ENCODE measurements at regions not wholly inside any gene's neighbourhood (a gene's known extent, or its start where the extent isn't known, plus 50 kb on each side); places are given as distances from the start of the nearest gene placed in this dataset.

DNA sequence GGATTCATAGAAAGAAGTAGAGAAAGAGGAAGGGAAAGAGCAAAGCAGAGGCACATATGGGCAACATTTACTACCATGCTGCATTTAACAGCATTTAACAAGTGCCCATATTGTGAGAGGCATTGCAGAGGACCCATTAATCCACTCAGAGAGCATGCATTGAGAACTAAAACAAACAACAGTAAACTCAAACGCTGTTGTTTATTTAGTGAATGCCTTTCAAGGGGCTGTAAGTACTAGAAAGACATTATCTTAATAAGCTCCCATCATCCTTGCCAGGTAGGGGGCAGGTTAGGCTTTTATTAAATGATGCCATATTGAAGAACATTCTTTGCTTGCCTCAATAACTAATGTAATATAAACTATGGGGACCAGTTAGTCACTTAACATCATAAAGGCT is 254.3 kb upstream of the DAB1 start:
- Histone ChIP-seq H3K9me3 (replicated peaks in 1 of 2; ENCODE audit: control insufficient read depth in 1 of 2, insufficient read depth in 1 of 2, low read length in 2 of 2) (peaks cover 0 to 9% of the 10 kb centered on the region in 2 donors), H2AFZ (ENCODE audit: insufficient read depth, low read depth, low read length, poor library complexity, severe bottlenecking) (no peak overlapping the region), H3K4me3 (replicated peaks in 1 of 3; ENCODE audit: low read depth in 2 of 3, low read length in 3 of 3) (no peak overlapping the region), H3K27ac (ENCODE audit: low read depth in 1 of 2, low read length in 2 of 2) (no peak overlapping the region), H4K20me1 (ENCODE audit: insufficient read depth, low read length) (no peaks in the 10 kb centered on the region), H3K4me2 (replicated peaks; ENCODE audit: extremely low read depth, low read length, poor library complexity, severe bottlenecking) (no peak overlapping the region), H3K27me3 (ENCODE audit: control insufficient read depth in 2 of 2, insufficient read depth in 2 of 2, low read length in 2 of 2) (no peaks in the 10 kb centered on the region), H3K36me3 (replicated peaks in 1 of 2; ENCODE audit: control insufficient read depth in 1 of 2, insufficient read depth in 2 of 2, low read length in 2 of 2) (no peaks in the 10 kb centered on the region), H3K4me1 (ENCODE audit: control insufficient read depth in 1 of 2, insufficient read depth in 2 of 2, low read length in 2 of 2) (no peaks in the 10 kb centered on the region), H3K9ac (ENCODE audit: insufficient read depth, low read length, poor library complexity, severe bottlenecking) (no peak overlapping the region), H3K79me2 (ENCODE audit: insufficient read depth, low read length) (no peaks in the 10 kb centered on the region)
- no peak for TF ChIP-seq CTCF (IDR thresholded peaks at IDR 0.05)
- WGBS (ENCODE audit: insufficient coverage), result no CpG with 5 or more reads among the region's 1 CpG
- no peak overlapping the region for H3K4me3 Mint-ChIP-seq
- H3K4me1 Mint-ChIP-seq, result no peaks in the 10 kb centered on the region
- H3K27me3 Mint-ChIP-seq (ENCODE audit: low read depth in 3 of 3), result no peaks in the 10 kb centered on the region
- H3K9me3 Mint-ChIP-seq, result peaks cover 0 to 7% (median 4%) of the 10 kb centered on the region in 7 donors
- no peak for DNase-seq
- intact Hi-C loops (cut with micrococcal nuclease), result no loop called here
- no peaks in the 10 kb centered on the region for H3K36me3 Mint-ChIP-seq
- H3K27ac Mint-ChIP-seq, result no peak overlapping the region

- no peaks in the 10 kb centered on the region for H3K27me3 Mint-ChIP-seq (ENCODE audit: low read depth in 3 of 3)
- no peaks in the 10 kb centered on the region for H3K36me3 ChIP-seq (replicated peaks in 1 of 2; ENCODE audit: control insufficient read depth in 1 of 2, insufficient read depth in 2 of 2, low read length in 2 of 2)
- TF ChIP-seq CTCF (IDR thresholded peaks at IDR 0.05), result no peak
Observed at GRCh38 chr1:57675776-57676175, 251.9 kb upstream of the DAB1 start.

More at GRCh38 chr1:57675776-57676175, 251.9 kb upstream of the DAB1 start:
- no peak overlapping the region for H3K27ac ChIP-seq (ENCODE audit: low read depth in 1 of 2, low read length in 2 of 2)
- Mint-ChIP-seq H3K4me1 (no peaks in the 10 kb centered on the region), H3K9me3 (peaks cover 0 to 5% (median 4%) of the 10 kb centered on the region in 7 donors), H3K36me3 (no peaks in the 10 kb centered on the region), H3K4me3 (no peak overlapping the region), H3K27ac (no peak overlapping the region)
- no peaks in the 10 kb centered on the region for H3K79me2 ChIP-seq (ENCODE audit: insufficient read depth, low read length)
- no peak overlapping the region for H2AFZ ChIP-seq (ENCODE audit: insufficient read depth, low read depth, low read length, poor library complexity, severe bottlenecking)
- intact Hi-C loops (cut with micrococcal nuclease), result no loop called here
- H3K9ac ChIP-seq (ENCODE audit: insufficient read depth, low read length, poor library complexity, severe bottlenecking), result no peak overlapping the region
- H3K4me2 ChIP-seq (replicated peaks; ENCODE audit: extremely low read depth, low read length, poor library complexity, severe bottlenecking), result no peak overlapping the region
- no peaks in the 10 kb centered on the region for H3K27me3 ChIP-seq (ENCODE audit: control insufficient read depth in 2 of 2, insufficient read depth in 2 of 2, low read length in 2 of 2)
- H3K4me3 ChIP-seq (replicated peaks in 1 of 3; ENCODE audit: low read depth in 2 of 3, low read length in 3 of 3), result no peak overlapping the region
- no peaks in the 10 kb centered on the region for H3K4me1 ChIP-seq (ENCODE audit: control insufficient read depth in 1 of 2, insufficient read depth in 2 of 2, low read length in 2 of 2)
- DNase-seq, result no peak
- H3K9me3 ChIP-seq (replicated peaks in 1 of 2; ENCODE audit: control insufficient read depth in 1 of 2, insufficient read depth in 1 of 2, low read length in 2 of 2), result no peaks in the 10 kb centered on the region
- no peaks in the 10 kb centered on the region for H4K20me1 ChIP-seq (ENCODE audit: insufficient read depth, low read length)
